ENCODE measurements at regions not wholly inside any gene's neighbourhood (a gene's known extent, or its start where the extent isn't known, plus 50 kb on each side); places are given as distances from the start of the nearest gene placed in this dataset.
"Not testable (repeated sequence)": the region's sequence is repeated elsewhere in the genome, so short reads cannot be mapped to it uniquely, and the experiment has no call there.

- CTCF ChIA-PET = interaction anchor here (1.1 to 1.4 kb wide), 4 partner anchors 7 to 275 kb away, joined by 3 read pairs; no protein-coding TSS in a partner anchor
- no TSS peak for BruUV-seq (replicated peaks)
- no peaks in the 10 kb centered on the region for H3K9me3 ChIP-seq (replicated peaks; ENCODE audit: control insufficient read depth, insufficient read depth, low read length)
- H3K4me3 ChIP-seq (replicated peaks in 1 of 3; ENCODE audit: insufficient read depth in 1 of 3, low read depth in 1 of 3, low read length in 3 of 3) = peak overlapping the region; percentile 16 to 44 (median 16)
- peaks cover 4 to 10% of the 10 kb centered on the region in 2 experiments for H3K27me3 ChIP-seq (ENCODE audit: control insufficient read depth in 2 of 2, insufficient read depth in 2 of 2, low read length in 2 of 2)
- H3K9ac ChIP-seq (replicated peaks; ENCODE audit: extremely low read depth, insufficient read depth, low read length) = no peak overlapping the region
- H3K36me3 ChIP-seq (ENCODE audit: control insufficient read depth in 2 of 2, extremely low read depth in 1 of 2, insufficient read depth in 2 of 2, low read length in 2 of 2) = no peaks in the 10 kb centered on the region
- no peaks in the 10 kb centered on the region for H4K20me1 ChIP-seq (replicated peaks; ENCODE audit: control insufficient read depth, extremely low read depth, insufficient read depth, low read length)
- dilution Hi-C loops (cut with MboI; ENCODE audit: extremely low pct_ligation_motif_present, low sequenced_read_pairs) (no loop called here), intact Hi-C loops (cut with micrococcal nuclease) (no loop called here)
- H3K27ac ChIP-seq (ENCODE audit: insufficient read depth, low read depth, low read length) = no peak overlapping the region
- FAIRE-seq = no peak
- POLR2A ChIA-PET = interaction anchor here (0.6 kb wide), 1 partner anchor 15 kb away, joined by 3 read pairs; no protein-coding TSS in a partner anchor
- no peak for TF ChIP-seq JUN (IDR thresholded peaks at IDR 0.05; ENCODE audit: borderline replicate concordance, insufficient read depth, insufficient read length, low read depth)
- no peak for TF ChIP-seq GATA2 (IDR thresholded peaks at IDR 0.05; ENCODE audit: insufficient read depth, insufficient read length, low read depth, low read length)
- no peak for TF ChIP-seq POLR2AphosphoS5 (IDR thresholded peaks at IDR 0.05; ENCODE audit: insufficient read depth, low read depth, low read length)
- TF ChIP-seq FOS (IDR thresholded peaks at IDR 0.05; ENCODE audit: borderline replicate concordance, insufficient read depth, low read length) = no peak
- TF ChIP-seq, protein P1, sequence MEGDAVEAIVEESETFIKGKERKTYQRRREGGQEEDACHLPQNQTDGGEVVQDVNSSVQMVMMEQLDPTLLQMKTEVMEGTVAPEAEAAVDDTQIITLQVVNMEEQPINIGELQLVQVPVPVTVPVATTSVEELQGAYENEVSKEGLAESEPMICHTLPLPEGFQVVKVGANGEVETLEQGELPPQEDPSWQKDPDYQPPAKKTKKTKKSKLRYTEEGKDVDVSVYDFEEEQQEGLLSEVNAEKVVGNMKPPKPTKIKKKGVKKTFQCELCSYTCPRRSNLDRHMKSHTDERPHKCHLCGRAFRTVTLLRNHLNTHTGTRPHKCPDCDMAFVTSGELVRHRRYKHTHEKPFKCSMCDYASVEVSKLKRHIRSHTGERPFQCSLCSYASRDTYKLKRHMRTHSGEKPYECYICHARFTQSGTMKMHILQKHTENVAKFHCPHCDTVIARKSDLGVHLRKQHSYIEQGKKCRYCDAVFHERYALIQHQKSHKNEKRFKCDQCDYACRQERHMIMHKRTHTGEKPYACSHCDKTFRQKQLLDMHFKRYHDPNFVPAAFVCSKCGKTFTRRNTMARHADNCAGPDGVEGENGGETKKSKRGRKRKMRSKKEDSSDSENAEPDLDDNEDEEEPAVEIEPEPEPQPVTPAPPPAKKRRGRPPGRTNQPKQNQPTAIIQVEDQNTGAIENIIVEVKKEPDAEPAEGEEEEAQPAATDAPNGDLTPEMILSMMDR (IDR thresholded peaks at IDR 0.05; ENCODE audit: extremely low read depth in 1 of 2, insufficient read depth in 1 of 2, low read depth in 1 of 2, low read length in 2 of 2) = no peak
- TF ChIP-seq MYC (IDR thresholded peaks at IDR 0.05; ENCODE audit: low read depth, low read length) = no peak
- no peak for TF ChIP-seq EZH2 (IDR thresholded peaks at IDR 0.05; ENCODE audit: borderline replicate concordance, low read depth, low read length, severe bottlenecking)
- TF ChIP-seq POLR2A (IDR thresholded peaks at IDR 0.05; ENCODE audit: low read depth, low read length) = no peak
- H3K4me1 ChIP-seq (ENCODE audit: control insufficient read depth, extremely low read depth, insufficient read depth, low read length) = no peaks in the 10 kb centered on the region
- peak overlapping the region; percentile 51 for H2AFZ ChIP-seq (ENCODE audit: low read depth, low read length)
- no peak for DNase-seq (ENCODE audit: low read depth, low spot score)
- no peaks in the 10 kb centered on the region for H3K79me2 ChIP-seq (ENCODE audit: control insufficient read depth, insufficient read depth, low read length)
- H3K9me1 ChIP-seq (replicated peaks; ENCODE audit: control insufficient read depth, extremely low read depth, insufficient read depth, low read length) = no peaks in the 10 kb centered on the region
- H3K4me2 ChIP-seq (ENCODE audit: insufficient read depth, low read length) = peak overlapping the region; percentile 53
These were observed 94.8 kb upstream of the CDK13 start for GRCh38 chr7:39855325-39855674.

- CTCF ChIA-PET; H3K4me2 ChIP-seq (ENCODE audit: insufficient read depth, low read length); H3K4me1 ChIP-seq (ENCODE audit: control insufficient read depth, extremely low read depth, insufficient read depth, low read length); BruUV-seq (replicated peaks); H3K79me2 ChIP-seq (ENCODE audit: control insufficient read depth, insufficient read depth, low read length); H2AFZ ChIP-seq (ENCODE audit: low read depth, low read length); H3K9me1 ChIP-seq (replicated peaks; ENCODE audit: control insufficient read depth, extremely low read depth, insufficient read depth, low read length); H3K9ac ChIP-seq (replicated peaks; ENCODE audit: extremely low read depth, insufficient read depth, low read length); DNase-seq (ENCODE audit: low read depth, low spot score); POLR2A ChIA-PET; H3K4me3 ChIP-seq (replicated peaks in 1 of 3; ENCODE audit: insufficient read depth in 1 of 3, low read depth in 1 of 3, low read length in 3 of 3); H3K36me3 ChIP-seq (ENCODE audit: control insufficient read depth in 2 of 2, extremely low read depth in 1 of 2, insufficient read depth in 2 of 2, low read length in 2 of 2); intact Hi-C loops (cut with micrococcal nuclease); H3K27ac ChIP-seq (ENCODE audit: insufficient read depth, low read depth, low read length); H3K27me3 ChIP-seq (ENCODE audit: control insufficient read depth in 2 of 2, insufficient read depth in 2 of 2, low read length in 2 of 2); H4K20me1 ChIP-seq (replicated peaks; ENCODE audit: control insufficient read depth, extremely low read depth, insufficient read depth, low read length); dilution Hi-C loops (cut with MboI; ENCODE audit: extremely low pct_ligation_motif_present, low sequenced_read_pairs); H3K9me3 ChIP-seq (replicated peaks; ENCODE audit: control insufficient read depth, insufficient read depth, low read length); FAIRE-seq: not testable (repeated sequence)
These were observed 86.3 kb upstream of the CDK13 start for GRCh38 chr7:39863675-39864322.

DNA sequence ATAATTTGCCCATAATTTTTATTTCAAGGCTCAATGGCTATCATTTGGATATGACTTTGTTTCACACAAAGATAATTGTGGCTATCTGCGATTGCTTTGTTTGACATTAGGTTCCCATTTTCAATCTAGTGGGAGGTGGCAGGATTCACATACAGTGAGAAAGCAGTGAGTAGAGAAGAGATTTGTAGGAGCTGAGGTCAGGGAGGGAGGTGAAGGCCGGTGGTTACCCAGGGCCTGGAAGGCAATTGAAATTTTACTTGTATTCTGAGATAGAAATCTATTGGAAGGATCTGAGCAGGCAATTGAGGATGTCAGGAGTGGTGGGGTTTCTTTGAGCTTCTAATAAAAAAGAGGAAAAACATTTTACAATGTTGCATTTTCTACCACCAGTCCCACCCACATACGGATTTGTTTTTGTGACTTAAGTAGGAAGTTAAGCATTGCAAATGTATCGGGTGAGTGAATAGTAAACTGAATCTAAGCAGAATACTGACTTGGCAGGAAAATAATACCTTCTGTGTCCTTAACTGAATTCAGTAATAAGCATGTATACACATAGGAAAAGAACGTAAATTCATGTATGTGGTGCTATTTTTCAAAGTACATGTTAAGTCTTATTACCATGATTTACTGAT, 80.1 kb upstream of the CDK13 start:
- H3K27me3 ChIP-seq (ENCODE audit: control insufficient read depth in 2 of 2, insufficient read depth in 2 of 2, low read length in 2 of 2); H2AFZ ChIP-seq (ENCODE audit: low read depth, low read length); H3K9ac ChIP-seq (replicated peaks; ENCODE audit: extremely low read depth, insufficient read depth, low read length); dilution Hi-C loops (cut with MboI; ENCODE audit: extremely low pct_ligation_motif_present, low sequenced_read_pairs); H3K36me3 ChIP-seq (ENCODE audit: control insufficient read depth in 2 of 2, extremely low read depth in 1 of 2, insufficient read depth in 2 of 2, low read length in 2 of 2); H3K27ac ChIP-seq (ENCODE audit: insufficient read depth, low read depth, low read length); intact Hi-C loops (cut with micrococcal nuclease); H3K79me2 ChIP-seq (ENCODE audit: control insufficient read depth, insufficient read depth, low read length); BruUV-seq (replicated peaks); H4K20me1 ChIP-seq (replicated peaks; ENCODE audit: control insufficient read depth, extremely low read depth, insufficient read depth, low read length); H3K4me3 ChIP-seq (replicated peaks in 1 of 3; ENCODE audit: insufficient read depth in 1 of 3, low read depth in 1 of 3, low read length in 3 of 3); FAIRE-seq; H3K9me1 ChIP-seq (replicated peaks; ENCODE audit: control insufficient read depth, extremely low read depth, insufficient read depth, low read length); H3K9me3 ChIP-seq (replicated peaks; ENCODE audit: control insufficient read depth, insufficient read depth, low read length); POLR2A ChIA-PET; H3K4me1 ChIP-seq (ENCODE audit: control insufficient read depth, extremely low read depth, insufficient read depth, low read length); CTCF ChIA-PET; H3K4me2 ChIP-seq (ENCODE audit: insufficient read depth, low read length); DNase-seq (ENCODE audit: low read depth, low spot score): not testable (repeated sequence)

Measured in endothelial cell of umbilical vein (primary cell).